Neural progenitor cell (in vitro differentiated cells): ENCODE measurements at regions not wholly inside any gene's neighbourhood (a gene's known extent, or its start where the extent isn't known, plus 50 kb on each side); places are given as distances from the start of the nearest gene placed in this dataset.

Experiments
- DNase-seq: peaks from one replicate; pipeline ENCODE4 v3.0.0-alpha.2; 2016; ENCODE audit warnings: low spot score
- H2AFZ ChIP-seq: fragments of 200-600 bp; sonication (generic); replicated peaks from 2 replicates; pipeline ENCODE4 v1.6.1; 2016; ENCODE audit warnings: antibody characterized with exemption
- H3F3A ChIP-seq: fragments of 200-600 bp; sonication (generic); 2 replicates; pipeline ENCODE4 v1.6.1; 2016; ENCODE audit warnings: antibody characterized with exemption, low read depth
- H3K27ac ChIP-seq: fragments of 200-600 bp; sonication (generic); 2 replicates; pipeline ENCODE4 v1.5.1; 2016; ENCODE audit warnings: mild to moderate bottlenecking
- H3K27me3 ChIP-seq: fragments of 200-600 bp; sonication (generic); 2 replicates; pipeline ENCODE4 v1.6.1; 2016; ENCODE audit warnings: mild to moderate bottlenecking, moderate library complexity
- H3K36me3 ChIP-seq: fragments of 200-600 bp; sonication (generic); 2 replicates; pipeline ENCODE4 v1.5.1; 2016
- H3K4me1 ChIP-seq: fragments of 200-600 bp; sonication (generic); 2 replicates; pipeline ENCODE4 v1.6.1; 2016; ENCODE audit warnings: mixed run types
- H3K4me2 ChIP-seq: fragments of 200-600 bp; sonication (generic); 2 replicates; pipeline ENCODE4 v1.6.1; 2016
- H3K4me3 ChIP-seq: fragments of 200-600 bp; sonication (generic); 2 replicates; pipeline ENCODE4 v1.5.1; 2016
- H3K79me2 ChIP-seq: fragments of 200-600 bp; sonication (generic); 2 replicates; pipeline ENCODE4 v1.6.1; 2016; ENCODE audit warnings: low read depth
- H3K9ac ChIP-seq: fragments of 200-600 bp; sonication (generic); 2 replicates; pipeline ENCODE4 v1.6.1; 2016
- H3K9me3 ChIP-seq: fragments of 200-600 bp; sonication (generic); 2 replicates; pipeline ENCODE4 v1.5.1; 2016; ENCODE audit warnings: low read depth
- H4K20me1 ChIP-seq: fragments of 200-600 bp; sonication (generic); 2 replicates; pipeline ENCODE4 v1.6.1; 2016; ENCODE audit warnings: low read depth
- H3K27ac Mint-ChIP-seq: 3 replicates; pipeline ENCODE4 v1.8.0; 2021; ENCODE audit warnings: mixed read lengths
- H3K27me3 Mint-ChIP-seq: 2 replicates; pipeline ENCODE4 v1.8.0; 2022; ENCODE audit warnings: low read depth, mild to moderate bottlenecking, inconsistent platforms, moderate library complexity, mixed read lengths; ENCODE audit not compliant: insufficient read depth
- H3K36me3 Mint-ChIP-seq: 3 replicates; pipeline ENCODE4 v1.8.0; 2021; ENCODE audit warnings: mixed read lengths
- H3K4me1 Mint-ChIP-seq: 3 replicates; pipeline ENCODE4 v1.8.0; 2021; ENCODE audit warnings: mixed read lengths
- H3K4me3 Mint-ChIP-seq: 3 replicates; pipeline ENCODE4 v1.8.0; 2021; ENCODE audit warnings: mild to moderate bottlenecking, moderate library complexity, mixed read lengths
- H3K9me3 Mint-ChIP-seq: 3 replicates; pipeline ENCODE4 v1.8.0; 2020; ENCODE audit warnings: mixed read lengths
- CTCF ChIP-seq: fragments of 200-600 bp; sonication (generic); IDR thresholded peaks from 2 replicates; pipeline ENCODE4 v1.5.1; 2017; ENCODE audit warnings: antibody characterized with exemption, mild to moderate bottlenecking
- EZH2 ChIP-seq: fragments of 200-600 bp; sonication (generic); IDR thresholded peaks from 2 replicates; pipeline ENCODE4 v1.6.1; 2017; ENCODE audit warnings: antibody characterized with exemption, mild to moderate bottlenecking, moderate library complexity
- EZH2phosphoT487 ChIP-seq: fragments of 200-600 bp; sonication (generic); IDR thresholded peaks from 2 replicates; pipeline ENCODE4 v1.6.1; 2017; ENCODE audit warnings: antibody characterized with exemption

- H3K4me3 ChIP-seq: no peak overlapping the region
- Mint-ChIP-seq H3K4me1 (peaks cover 17% of the 10 kb centered on the region), H3K36me3 (no peaks in the 10 kb centered on the region), H3K27me3 (no peaks in the 10 kb centered on the region), H3K4me3 (no peak overlapping the region), H3K9me3 (no peaks in the 10 kb centered on the region), H3K27ac (no peak overlapping the region)
- no peaks in the 10 kb centered on the region for H3F3A ChIP-seq
- DNase-seq: no peak
- H3K79me2 ChIP-seq: no peaks in the 10 kb centered on the region
- H2AFZ ChIP-seq: no peak overlapping the region
- no peaks in the 10 kb centered on the region for H3K27me3 ChIP-seq
- no peak overlapping the region for H3K9ac ChIP-seq
- no peaks in the 10 kb centered on the region for H4K20me1 ChIP-seq
- H3K9me3 ChIP-seq: no peaks in the 10 kb centered on the region
- H3K27ac ChIP-seq: no peak overlapping the region
- no peaks in the 10 kb centered on the region for H3K36me3 ChIP-seq
- peaks cover 4% of the 10 kb centered on the region for H3K4me1 ChIP-seq
- TF ChIP-seq EZH2phosphoT487 (no peak), CTCF (no peak), EZH2 (no peak)
- no peak overlapping the region for H3K4me2 ChIP-seq
These were observed 242.1 kb downstream of the HACE1 start for GRCh38 chr6:104617591-104617990.

- TF ChIP-seq CTCF: no peak
- TF ChIP-seq EZH2: no peak
- no peak for TF ChIP-seq EZH2phosphoT487
These were observed 245.3 kb downstream of the HACE1 start for GRCh38 chr6:104614394-104614793.

GRCh38 chr6:104613416-104614001, 246.2 kb downstream of the HACE1 start:
- Histone ChIP-seq H3K79me2 (no peaks in the 10 kb centered on the region), H3K9ac (no peak overlapping the region), H3K4me3 (no peak overlapping the region), H3K4me2 (no peak overlapping the region), H2AFZ (no peak overlapping the region), H3K27ac (no peak overlapping the region), H3K9me3 (no peaks in the 10 kb centered on the region), H3K4me1 (peaks cover 4% of the 10 kb centered on the region), H3F3A (no peaks in the 10 kb centered on the region), H3K27me3 (no peaks in the 10 kb centered on the region), H3K36me3 (no peaks in the 10 kb centered on the region), H4K20me1 (no peaks in the 10 kb centered on the region)
- H3K27ac Mint-ChIP-seq: peak overlapping the region; percentile 50
- peaks cover 17% of the 10 kb centered on the region for H3K4me1 Mint-ChIP-seq
- H3K36me3 Mint-ChIP-seq: no peaks in the 10 kb centered on the region
- peaks cover 6% of the 10 kb centered on the region for H3K9me3 Mint-ChIP-seq
- H3K4me3 Mint-ChIP-seq: no peak overlapping the region
- TF ChIP-seq CTCF: no peak
- TF ChIP-seq EZH2phosphoT487: no peak
- no peak for TF ChIP-seq EZH2
- no peaks in the 10 kb centered on the region for H3K27me3 Mint-ChIP-seq
- DNase-seq: peak; percentile 20

More at GRCh38 chr6:104614394-104614793, 245.3 kb downstream of the HACE1 start:
- no peaks in the 10 kb centered on the region for H3K79me2 ChIP-seq
- H4K20me1 ChIP-seq: no peaks in the 10 kb centered on the region
- H3K4me1 ChIP-seq: peaks cover 4% of the 10 kb centered on the region
- H3K27ac Mint-ChIP-seq: no peak overlapping the region
- H3K4me2 ChIP-seq: no peak overlapping the region
- H3K9me3 ChIP-seq: no peaks in the 10 kb centered on the region
- H2AFZ ChIP-seq: no peak overlapping the region
- H3K27me3 Mint-ChIP-seq: no peaks in the 10 kb centered on the region
- no peak overlapping the region for H3K4me3 ChIP-seq
- no peak overlapping the region for H3K9ac ChIP-seq
- no peak for DNase-seq
- H3K27me3 ChIP-seq: no peaks in the 10 kb centered on the region
- no peak overlapping the region for H3K27ac ChIP-seq
- no peaks in the 10 kb centered on the region for H3F3A ChIP-seq
- peaks cover 17% of the 10 kb centered on the region for H3K4me1 Mint-ChIP-seq
- no peaks in the 10 kb centered on the region for H3K36me3 Mint-ChIP-seq
- peaks cover 6% of the 10 kb centered on the region for H3K9me3 Mint-ChIP-seq
- H3K36me3 ChIP-seq: no peaks in the 10 kb centered on the region
- H3K4me3 Mint-ChIP-seq: no peak overlapping the region
